Mononuclear cell (primary cell): ENCODE measurements at regions not wholly inside any gene's neighbourhood (a gene's known extent, or its start where the extent isn't known, plus 50 kb on each side); places are given as distances from the start of the nearest gene placed in this dataset.
"Not testable (repeated sequence)": the region's sequence is repeated elsewhere in the genome, so short reads cannot be mapped to it uniquely, and the experiment has no call there.

Source experiments
- H3K27me3 ChIP-seq: 2 replicates; pipeline ENCODE4 v1.6.0; 2011; ENCODE audit warnings: low read length, control low read depth; ENCODE audit not compliant: insufficient read depth
- H3K4me1 ChIP-seq: 2 replicates; pipeline ENCODE4 v1.5.1; 2011; ENCODE audit warnings: mild to moderate bottlenecking, low read length, control low read depth; ENCODE audit not compliant: insufficient read depth
- H3K4me3 ChIP-seq: 2 replicates; pipeline ENCODE4 v1.5.1; 2011; ENCODE audit warnings: mild to moderate bottlenecking, low read length, moderate library complexity
- H3K9me3 ChIP-seq: 2 replicates; pipeline ENCODE4 v1.5.1; 2011; ENCODE audit warnings: low read depth, mild to moderate bottlenecking, control low read depth, low read length

- Histone ChIP-seq H3K4me1 (peaks cover 7% of the 10 kb centered on the region), H3K9me3 (no peaks in the 10 kb centered on the region), H3K4me3 (no peak overlapping the region), H3K27me3 (no peaks in the 10 kb centered on the region)
Measured at GRCh38 chr6:44043479-44044153, 83.6 kb downstream of the MRPL14 start.

- Histone ChIP-seq H3K4me3 (no peak overlapping the region), H3K27me3 (no peaks in the 10 kb centered on the region), H3K4me1 (peaks cover 7% of the 10 kb centered on the region), H3K9me3 (no peaks in the 10 kb centered on the region)
Measured at GRCh38 chr6:44042989-44043478, 84.2 kb downstream of the MRPL14 start.

- no peaks in the 10 kb centered on the region for H3K9me3 ChIP-seq
- no peaks in the 10 kb centered on the region for H3K27me3 ChIP-seq
- H3K4me1 ChIP-seq: peaks cover 13% of the 10 kb centered on the region
- no peak overlapping the region for H3K4me3 ChIP-seq
Measured at GRCh38 chr6:44042261-44042988, 84.8 kb downstream of the MRPL14 start.

- H3K9me3 ChIP-seq: no peaks in the 10 kb centered on the region
- H3K27me3 ChIP-seq: no peaks in the 10 kb centered on the region
- H3K4me1 ChIP-seq: peaks cover 20% of the 10 kb centered on the region
- H3K4me3 ChIP-seq: no peak overlapping the region
Measured at GRCh38 chr6:44041461-44042260, 85.6 kb downstream of the MRPL14 start.

- Histone ChIP-seq H3K4me3 (no peak overlapping the region), H3K27me3 (no peaks in the 10 kb centered on the region), H3K4me1 (peaks cover 29% of the 10 kb centered on the region), H3K9me3 (no peaks in the 10 kb centered on the region)
Measured at GRCh38 chr6:44040786-44041185, 86.5 kb downstream of the MRPL14 start.

GRCh38 chr6:44039839-44040350, 87.4 kb downstream of the MRPL14 start:
- Histone ChIP-seq H3K9me3 (no peaks in the 10 kb centered on the region), H3K27me3 (no peaks in the 10 kb centered on the region), H3K4me1 (peaks cover 38% of the 10 kb centered on the region), H3K4me3 (no peak overlapping the region)

- Histone ChIP-seq H3K4me1 (peaks cover 44% of the 10 kb centered on the region), H3K9me3 (no peaks in the 10 kb centered on the region), H3K4me3 (no peak overlapping the region), H3K27me3 (no peaks in the 10 kb centered on the region)
Measured at GRCh38 chr6:44039191-44039719, 88.0 kb downstream of the MRPL14 start.

GRCh38 chr6:44038543-44039065, 88.6 kb downstream of the MRPL14 start:
- Histone ChIP-seq H3K4me1 (peaks cover 48% of the 10 kb centered on the region), H3K27me3 (no peaks in the 10 kb centered on the region)

GRCh38 chr6:44037847-44038542, 89.3 kb downstream of the MRPL14 start:
- Histone ChIP-seq H3K9me3 (no peaks in the 10 kb centered on the region), H3K27me3 (no peaks in the 10 kb centered on the region), H3K4me1 (peaks cover 48% of the 10 kb centered on the region), H3K4me3 (no peak overlapping the region)

More at GRCh38 chr6:44038543-44039065, 88.6 kb downstream of the MRPL14 start:
- Histone ChIP-seq H3K4me3 (no peak overlapping the region), H3K9me3 (no peaks in the 10 kb centered on the region)

- H3K9me3 ChIP-seq, H3K4me3 ChIP-seq, H3K27me3 ChIP-seq: not testable (repeated sequence)
- peaks cover 48% of the 10 kb centered on the region for H3K4me1 ChIP-seq
Measured at GRCh38 chr6:44037276-44037675, 90.0 kb downstream of the MRPL14 start.

- H3K27me3 ChIP-seq: no peaks in the 10 kb centered on the region
- H3K9me3 ChIP-seq: no peaks in the 10 kb centered on the region
- H3K4me1 ChIP-seq: peaks cover 46% of the 10 kb centered on the region
- H3K4me3 ChIP-seq: no peak overlapping the region
Measured at GRCh38 chr6:44036699-44037101, 90.6 kb downstream of the MRPL14 start.

GRCh38 chr6:44036196-44036595, 91.1 kb downstream of the MRPL14 start:
- Histone ChIP-seq H3K4me1 (peaks cover 41% of the 10 kb centered on the region), H3K9me3 (no peaks in the 10 kb centered on the region), H3K27me3 (no peaks in the 10 kb centered on the region), H3K4me3 (no peak overlapping the region)

- Histone ChIP-seq H3K4me3 (no peak overlapping the region), H3K27me3 (no peaks in the 10 kb centered on the region), H3K9me3 (no peaks in the 10 kb centered on the region), H3K4me1 (peaks cover 40% of the 10 kb centered on the region)
Measured at GRCh38 chr6:44035621-44036020, 91.6 kb downstream of the MRPL14 start.

- no peak overlapping the region for H3K4me3 ChIP-seq
- no peaks in the 10 kb centered on the region for H3K9me3 ChIP-seq
- H3K4me1 ChIP-seq: peaks cover 40% of the 10 kb centered on the region
- no peaks in the 10 kb centered on the region for H3K27me3 ChIP-seq
Measured at GRCh38 chr6:44034931-44035345, 92.3 kb downstream of the MRPL14 start.
